Suprapubic skin (tissue), 4 donors: ENCODE measurements at regions not wholly inside any gene's neighbourhood (a gene's known extent, or its start where the extent isn't known, plus 50 kb on each side); places are given as distances from the start of the nearest gene placed in this dataset.

Source experiments
- CTCF ChIP-seq, 2 donors: fragments of 200-600 bp in 1 of 2; fragments of 450-650 bp in 1 of 2; sonication (generic) in 1 of 2; IDR thresholded peaks; one replicate each; pipeline ENCODE4 v1.5.1; 2016 to 2019; ENCODE audit warnings: antibody characterized with exemption in 2 of 2, mild to moderate bottlenecking in 1 of 2, moderate library complexity in 1 of 2
- EP300 ChIP-seq: sonication (generic); formaldehyde crosslinking; IDR thresholded peaks from one replicate; pipeline ENCODE4 v1.6.1; 2017; ENCODE audit warnings: antibody characterized with exemption
- POLR2A ChIP-seq, 2 donors: fragments of 450-650 bp; IDR thresholded peaks; one replicate each; pipeline ENCODE4 v1.6.1; 2017; ENCODE audit warnings: antibody characterized with exemption in 2 of 2, mild to moderate bottlenecking in 2 of 2, moderate library complexity in 2 of 2
- POLR2AphosphoS5 ChIP-seq, 3 donors: sonication (generic); formaldehyde crosslinking; IDR thresholded peaks; one replicate each; pipeline ENCODE4 v1.6.1; 2017; ENCODE audit warnings: antibody characterized with exemption in 3 of 3

DNA sequence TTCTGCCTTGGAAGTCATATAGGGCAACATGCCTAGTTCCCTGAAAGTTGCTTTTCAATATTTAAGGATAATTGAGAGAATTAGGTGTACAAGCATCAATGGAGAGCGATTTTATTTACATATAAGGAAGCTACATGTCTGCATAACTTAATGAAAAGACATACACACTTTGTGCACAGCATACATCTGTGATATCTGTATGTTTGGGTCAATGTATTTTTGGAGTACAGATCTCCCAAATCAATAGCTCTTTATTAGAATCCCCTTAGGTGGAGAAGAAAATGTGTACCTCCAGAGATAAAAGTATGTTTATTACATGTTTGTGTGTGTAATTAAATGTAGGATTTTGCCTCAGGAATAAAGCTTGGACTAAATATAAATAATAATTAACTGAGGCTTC, 373.7 kb upstream of the CCNH start:
- TF ChIP-seq CTCF (IDR thresholded peaks at IDR 0.05): no peak
- no peak for TF ChIP-seq POLR2AphosphoS5 (IDR thresholded peaks at IDR 0.05)
- TF ChIP-seq POLR2A (IDR thresholded peaks at IDR 0.05): no peak
- TF ChIP-seq EP300: no peak
